NCI-H2171 (cell line): ENCODE measurements at regions not wholly inside any gene's neighbourhood (a gene's known extent, or its start where the extent isn't known, plus 50 kb on each side); places are given as distances from the start of the nearest gene placed in this dataset.

Source experiments
- DNase-seq: peaks from one replicate; lab custom pipeline; 2025; lab: John Stamatoyannopoulos, UW

DNA sequence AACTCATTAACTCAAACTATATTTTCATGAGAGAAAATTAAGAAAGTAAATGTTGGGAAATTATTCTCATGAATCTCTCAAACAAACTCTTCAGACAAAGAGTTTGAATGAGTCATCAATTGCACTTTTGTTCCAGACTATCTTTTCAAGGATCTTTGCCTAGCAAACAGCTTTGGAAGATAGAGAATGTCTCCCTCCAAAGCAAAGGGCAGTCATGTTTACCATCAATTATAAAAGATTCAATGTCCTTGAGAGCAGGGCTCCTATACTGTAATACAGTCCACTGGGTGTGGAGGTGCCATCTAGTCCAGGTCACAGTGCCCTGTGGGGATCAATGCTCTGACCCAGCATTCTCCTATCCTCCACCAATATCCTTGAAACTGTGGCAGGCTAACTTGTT is 1429.3 kb downstream of the EFNA5 start:
- DNase-seq = no peak

DNA sequence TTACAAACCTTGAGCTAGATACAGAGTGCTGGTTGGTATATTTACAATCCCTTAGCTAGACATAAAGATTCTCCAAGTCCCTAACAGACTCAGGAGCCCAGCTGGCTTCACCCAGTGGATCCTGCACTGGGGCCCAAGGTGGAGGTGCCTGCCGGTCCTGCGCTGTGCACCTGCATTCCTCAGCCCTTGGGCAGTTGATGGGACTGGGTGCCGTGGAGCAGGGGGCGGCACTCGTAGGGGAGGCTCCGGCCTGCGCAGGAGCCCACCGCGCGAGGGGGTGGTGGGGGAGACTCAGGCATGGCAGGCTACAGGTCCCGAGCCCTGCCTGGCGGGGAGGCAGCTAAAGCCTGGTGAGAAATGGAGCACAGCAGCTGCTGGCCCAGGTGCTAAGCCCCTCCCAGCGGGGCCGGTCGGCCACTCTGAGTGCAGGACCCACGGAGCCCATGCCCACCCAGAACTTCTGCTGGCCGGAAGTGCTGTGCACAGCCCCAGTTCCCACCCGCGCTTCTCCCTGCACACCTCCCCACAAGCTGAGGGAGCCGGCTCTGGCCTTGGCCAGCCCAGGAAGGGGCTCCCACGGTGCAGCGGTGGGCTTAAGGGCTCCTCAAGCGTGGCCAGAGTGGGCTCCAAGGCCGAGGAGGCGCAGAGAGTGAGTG is 1464.7 kb downstream of the EFNA5 start:
- no peak for DNase-seq

DNA sequence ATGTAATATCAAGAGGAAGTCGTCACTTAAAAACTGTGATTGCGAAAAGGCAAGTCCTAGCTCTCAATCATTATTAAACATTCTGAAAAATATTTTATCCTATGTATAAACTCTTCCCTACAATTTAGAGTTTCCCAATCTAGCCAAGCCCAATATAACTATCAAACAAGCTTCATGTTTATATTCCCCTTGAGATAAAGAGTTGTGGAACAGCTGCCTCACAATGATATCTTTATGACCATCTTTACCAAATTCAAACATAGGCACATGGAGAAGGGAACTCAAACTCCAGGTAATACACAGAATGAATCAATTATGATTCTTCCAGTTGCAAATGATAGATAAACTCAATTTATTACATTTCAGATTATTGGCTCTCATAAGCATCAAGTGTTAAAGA is 1468.7 kb downstream of the EFNA5 start:
- no peak for DNase-seq

DNA sequence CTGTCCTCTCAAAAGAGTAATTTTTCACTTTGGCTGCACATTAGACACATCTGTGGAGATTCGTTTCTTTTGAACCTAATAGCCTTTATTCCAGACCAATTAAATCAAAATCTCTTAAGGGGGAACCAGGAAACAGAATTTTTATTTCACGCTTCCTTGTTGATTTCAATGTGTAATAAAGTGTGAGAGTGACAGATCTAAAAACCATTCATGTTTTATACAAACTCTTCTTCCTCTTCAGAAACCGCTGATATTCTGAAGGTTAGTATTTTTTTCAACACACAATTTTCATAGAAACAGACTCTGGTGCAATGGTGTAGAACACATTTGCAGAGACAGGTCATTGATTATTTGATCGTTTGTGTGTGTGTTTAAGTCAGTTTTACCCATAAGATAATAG is 1469.8 kb downstream of the EFNA5 start:
- DNase-seq = no peak

DNA sequence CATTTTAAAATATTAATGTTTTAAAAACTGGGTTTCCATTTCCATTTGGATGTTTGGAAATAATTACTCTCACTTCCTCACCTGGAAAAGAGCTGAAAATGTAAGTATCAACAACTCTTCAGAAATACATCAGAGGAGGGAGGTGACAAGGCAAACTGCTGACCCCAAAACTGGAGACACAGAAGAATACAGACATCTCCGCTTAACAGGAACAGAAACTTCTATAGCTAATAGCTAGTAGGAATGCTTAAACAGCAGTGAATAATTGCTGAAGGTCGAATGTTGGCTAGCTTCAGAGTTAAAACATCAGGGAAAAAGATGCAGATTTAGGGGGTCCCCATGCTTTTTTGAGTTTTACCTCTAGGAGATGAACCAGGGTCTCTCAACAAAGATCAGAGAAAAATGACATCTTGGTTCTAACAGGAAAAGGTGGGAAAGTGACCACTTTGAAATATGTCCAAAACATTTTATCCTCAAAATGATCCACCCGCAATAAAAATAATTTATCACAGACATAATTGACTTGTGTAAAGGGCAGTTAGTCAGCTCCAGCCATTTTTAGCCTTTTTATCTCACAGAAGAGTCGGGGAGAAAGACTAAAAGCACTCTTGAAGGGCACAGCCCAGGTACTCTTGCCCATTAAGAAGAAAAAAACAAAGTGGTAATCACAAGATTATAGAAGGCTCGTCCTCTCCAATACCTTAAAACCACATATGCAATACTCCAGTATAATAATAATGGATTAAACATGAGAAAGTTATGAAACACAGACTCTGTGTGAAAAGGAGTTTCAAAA is 1474.9 kb downstream of the EFNA5 start:
- DNase-seq = no peak

DNA sequence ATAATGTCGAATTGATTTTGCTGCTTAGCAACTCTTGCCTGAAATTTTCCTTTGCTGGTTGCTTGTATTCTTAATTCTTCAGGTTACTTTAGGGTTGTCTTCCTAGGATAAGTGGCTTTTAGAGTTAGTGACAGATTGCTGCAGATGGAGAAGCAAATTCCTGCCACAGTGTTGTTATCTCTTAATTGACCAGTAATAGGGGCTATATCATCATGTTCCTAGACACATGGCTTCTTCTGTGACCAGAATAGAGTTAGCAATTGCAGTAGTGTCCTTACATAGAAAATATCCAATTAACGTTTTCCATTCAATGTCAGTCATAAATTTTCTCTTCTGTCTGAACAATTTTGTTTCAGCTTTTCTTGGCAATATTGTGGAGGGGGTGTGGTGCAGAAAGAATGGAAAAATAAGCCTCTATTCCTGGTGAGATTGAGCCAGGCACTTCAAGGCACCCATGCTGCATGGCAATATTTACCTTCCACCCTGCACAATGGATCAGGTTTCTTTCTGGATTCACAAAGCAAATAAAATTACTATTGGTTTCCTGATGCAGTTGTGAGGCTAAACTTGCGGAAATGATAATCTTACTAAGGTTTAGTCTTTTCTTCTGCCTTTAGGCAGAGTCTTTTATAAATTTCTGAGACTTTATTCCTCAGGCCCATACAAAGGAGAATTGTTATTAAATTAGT is 1481.5 kb downstream of the EFNA5 start:
- peak; percentile 21 for DNase-seq

DNA sequence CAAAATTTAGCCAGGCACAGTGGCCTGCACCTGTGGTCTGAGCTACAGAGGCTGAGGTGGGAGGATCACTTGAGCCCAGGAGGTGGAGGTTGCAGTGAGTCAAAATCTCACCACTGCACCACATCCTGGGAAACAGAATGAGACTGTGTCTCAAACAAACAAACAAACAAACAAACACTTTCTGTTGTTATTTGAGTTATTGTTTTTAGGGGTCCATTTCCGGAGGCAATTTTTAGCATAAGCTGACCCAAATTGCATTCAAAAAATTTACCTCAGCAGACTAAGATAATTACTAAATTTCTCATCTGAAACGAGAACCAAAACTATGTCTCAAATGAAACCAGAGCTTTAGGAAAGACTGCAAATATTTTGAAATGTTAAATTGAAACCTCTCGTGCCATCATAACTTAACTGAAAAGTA is 1485.1 kb downstream of the EFNA5 start:
- DNase-seq = no peak

DNA sequence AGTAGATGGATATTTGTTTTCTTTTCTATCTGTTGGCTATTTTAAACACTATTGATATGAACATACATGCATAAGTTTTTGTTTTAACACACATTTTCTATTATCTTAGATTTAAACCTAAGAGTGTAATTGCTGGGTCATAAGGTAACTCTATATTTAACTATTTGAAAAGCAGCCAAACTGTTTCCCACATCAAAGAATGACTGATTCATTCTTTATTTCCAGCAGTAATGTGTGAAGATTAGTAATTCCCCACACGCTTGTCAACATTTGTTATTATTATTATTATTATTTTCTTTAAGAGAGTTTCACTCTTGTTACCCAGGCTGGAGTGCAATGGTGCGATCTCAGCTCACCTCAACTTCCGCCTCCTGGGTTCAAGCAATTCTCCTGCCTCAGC is 1495.8 kb downstream of the EFNA5 start:
- no peak for DNase-seq

DNA sequence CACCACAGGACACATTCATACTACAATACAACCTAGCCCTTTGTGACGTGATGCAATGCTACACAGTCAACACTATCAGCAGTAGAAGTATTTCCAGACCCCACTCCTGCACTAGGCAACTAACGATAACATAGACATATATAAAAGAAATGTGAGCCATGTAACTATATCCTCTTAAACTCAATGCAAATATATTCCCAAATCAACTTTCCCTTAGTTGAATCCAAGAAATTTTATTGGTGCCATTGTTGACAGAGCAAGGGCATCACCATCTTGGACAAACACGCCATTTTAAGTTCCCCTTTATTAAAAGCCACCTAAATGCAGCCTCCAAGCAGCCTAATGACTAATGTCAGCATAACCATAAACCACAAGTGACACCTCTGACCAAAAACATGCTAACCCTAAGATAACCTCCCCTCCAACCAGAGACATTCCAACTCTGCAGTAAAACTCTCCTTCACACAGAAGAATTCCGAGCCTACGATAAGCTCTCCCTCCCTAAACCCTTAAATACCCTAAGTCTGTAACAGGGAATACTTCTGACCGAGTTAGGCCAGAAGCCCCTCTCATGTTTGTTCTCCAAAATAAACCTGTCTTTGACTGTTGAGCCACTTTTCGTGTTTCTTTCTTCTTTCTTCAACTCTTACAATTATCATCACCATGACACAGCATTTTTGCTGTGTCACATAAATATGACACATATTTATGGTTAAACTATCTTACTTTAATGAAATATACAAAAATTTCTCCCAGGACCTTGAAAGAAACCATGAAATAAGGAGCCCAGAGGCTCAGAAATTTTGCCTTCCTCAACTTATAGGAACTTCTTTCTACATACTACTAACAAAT is 1497.8 kb downstream of the EFNA5 start:
- DNase-seq = no peak

DNA sequence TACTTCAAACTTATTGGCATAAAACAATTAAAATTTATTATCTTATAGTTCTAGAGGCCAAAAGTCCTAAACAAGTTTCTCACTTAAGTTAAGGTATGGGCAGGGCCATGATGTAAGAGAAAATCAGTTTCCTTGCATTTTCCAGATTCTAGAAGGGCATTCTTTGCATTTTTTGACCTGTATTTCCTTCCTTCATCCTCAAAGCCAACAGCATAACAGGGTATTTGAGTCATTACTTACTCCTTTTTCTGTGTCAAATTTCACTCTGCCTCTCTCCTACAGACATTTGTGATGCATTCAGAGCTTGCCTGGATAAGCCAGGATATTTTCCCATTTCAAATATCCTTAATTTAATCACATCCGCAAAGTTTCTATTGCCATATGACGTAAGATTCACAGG is 1499.0 kb downstream of the EFNA5 start:
- no peak for DNase-seq

DNA sequence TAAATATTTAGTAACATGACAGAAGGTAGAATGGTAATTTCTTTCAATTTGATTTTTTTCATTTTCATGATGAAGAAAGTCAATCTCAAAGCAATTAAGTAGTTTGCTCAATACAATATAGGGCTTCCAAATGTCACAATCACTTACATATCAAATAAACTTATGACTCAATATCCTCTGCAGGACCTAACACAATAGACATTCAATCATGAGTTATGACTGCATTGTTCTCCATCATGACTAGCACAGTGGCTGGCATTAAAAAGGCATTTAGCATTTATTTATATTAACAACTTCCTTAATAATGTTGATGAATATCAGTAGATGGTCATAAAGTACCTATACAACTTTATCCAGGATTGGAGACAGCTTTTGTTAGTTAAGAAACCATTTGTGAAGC is 1499.6 kb downstream of the EFNA5 start:
- DNase-seq = no peak

DNA sequence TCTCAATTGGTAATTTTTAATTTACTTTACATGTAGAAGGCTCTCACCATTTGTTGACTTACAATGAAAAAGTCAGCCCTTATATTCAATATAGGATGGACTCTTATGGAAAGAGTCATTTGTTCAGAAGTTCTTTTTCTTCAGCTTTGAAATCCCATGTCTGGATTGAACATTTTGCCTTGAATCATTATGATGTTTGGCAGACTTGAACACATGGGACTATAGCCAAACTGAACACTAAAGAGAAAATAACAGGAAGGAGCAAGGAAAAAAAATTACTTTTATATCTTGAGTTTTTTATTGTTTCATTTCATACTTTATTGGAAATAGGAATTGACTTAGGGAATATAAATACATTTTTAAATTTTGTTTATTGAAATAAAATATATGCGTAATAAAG is 1503.0 kb downstream of the EFNA5 start:
- no peak for DNase-seq

DNA sequence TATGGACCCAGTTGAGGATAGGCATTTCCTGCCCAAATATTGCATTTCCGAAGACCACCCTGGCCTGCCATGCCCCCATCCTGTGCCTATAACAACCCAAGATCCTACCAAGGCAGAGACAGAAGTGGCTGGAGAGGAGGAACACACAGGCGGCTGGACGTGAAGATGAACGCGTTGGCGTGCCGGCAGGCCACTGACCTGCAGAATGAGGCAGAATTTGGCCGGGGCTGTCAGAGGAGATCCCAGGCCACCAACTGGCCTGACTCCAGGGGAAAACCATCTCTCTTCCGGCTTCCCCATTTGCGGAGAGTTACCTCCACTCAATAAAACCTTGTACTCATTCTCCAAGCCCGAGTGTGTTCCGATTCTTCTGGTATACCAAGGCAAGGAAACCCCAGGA is 1507.5 kb downstream of the EFNA5 start:
- DNase-seq = no peak

DNA sequence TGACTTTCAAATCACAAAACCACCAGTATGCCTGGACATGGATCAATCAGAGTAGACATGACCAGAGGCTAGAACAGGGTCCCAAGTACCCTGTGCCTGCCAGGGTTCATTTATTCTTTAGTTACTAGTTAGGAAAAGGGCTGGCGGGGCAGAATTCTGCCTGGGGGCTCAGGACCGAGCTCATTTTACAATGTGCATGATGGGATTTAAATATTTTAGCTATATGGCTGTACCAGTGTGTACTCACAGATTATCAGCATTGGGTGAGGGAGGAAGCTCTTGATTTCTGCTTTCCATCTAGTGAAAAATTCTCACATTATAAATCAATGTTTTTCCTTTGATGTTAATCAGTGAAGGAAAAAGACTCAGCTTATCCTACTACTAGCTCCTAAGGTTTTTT is 1511.1 kb downstream of the EFNA5 start:
- no peak for DNase-seq

DNA sequence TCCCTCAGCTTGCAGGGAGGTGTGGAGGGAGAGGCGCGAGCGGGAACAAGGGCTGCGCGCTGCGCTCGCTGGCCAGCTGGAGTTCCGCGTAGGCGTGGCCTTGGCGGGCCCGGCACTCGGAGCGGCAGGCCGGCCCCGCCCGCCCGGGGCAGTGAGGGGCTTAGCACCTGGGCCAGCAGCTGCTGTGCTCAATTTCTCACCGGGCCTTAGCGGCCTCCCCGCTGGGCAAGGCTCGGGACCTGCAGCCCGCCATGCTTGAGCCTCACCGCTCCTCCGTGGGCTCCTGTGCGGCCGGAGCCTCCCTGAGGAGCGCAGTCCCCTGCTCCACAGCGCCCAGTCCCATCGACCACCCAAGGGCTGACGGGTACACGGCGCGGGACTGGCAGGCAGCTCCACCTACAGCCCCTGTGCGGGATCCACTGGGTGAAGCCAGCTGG is 1516.4 kb downstream of the EFNA5 start:
- DNase-seq = no peak

DNA sequence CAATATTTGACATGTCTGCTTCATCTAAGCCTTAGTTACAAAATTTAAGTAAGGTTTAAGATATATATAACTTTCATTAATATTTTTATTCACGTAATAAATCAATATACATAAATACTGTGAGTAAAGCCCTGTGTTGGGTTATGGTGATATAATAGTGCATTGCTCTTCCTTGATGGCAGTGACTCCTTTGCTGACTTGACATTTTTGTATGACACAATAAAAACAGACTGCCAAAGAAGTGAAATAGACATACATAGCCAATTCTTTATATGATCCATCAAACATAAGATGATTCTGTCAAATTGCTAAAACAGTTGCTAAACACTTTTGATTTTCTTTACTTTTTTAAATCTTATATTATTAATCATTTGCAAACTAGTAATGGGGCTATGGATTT is 1518.2 kb downstream of the EFNA5 start:
- no peak for DNase-seq

DNA sequence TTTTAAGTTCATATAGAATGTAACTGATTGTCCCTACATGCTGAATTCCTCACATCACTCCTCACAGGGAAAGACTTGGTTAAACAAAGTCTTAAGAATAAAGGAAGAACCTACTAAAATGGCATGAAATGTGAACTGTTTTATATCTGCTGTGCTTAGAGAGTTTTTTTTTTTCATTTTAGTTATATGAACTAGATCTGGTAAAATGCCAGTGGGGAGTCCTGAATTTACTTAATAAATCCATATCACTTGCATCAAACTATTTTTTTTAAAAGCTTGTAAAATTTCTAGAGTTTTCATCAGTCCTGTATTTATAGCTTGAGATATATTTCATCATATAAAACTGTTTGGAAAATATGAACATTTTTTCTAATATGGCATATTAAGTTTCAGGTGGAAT is 1528.6 kb downstream of the EFNA5 start:
- DNase-seq = no peak

DNA sequence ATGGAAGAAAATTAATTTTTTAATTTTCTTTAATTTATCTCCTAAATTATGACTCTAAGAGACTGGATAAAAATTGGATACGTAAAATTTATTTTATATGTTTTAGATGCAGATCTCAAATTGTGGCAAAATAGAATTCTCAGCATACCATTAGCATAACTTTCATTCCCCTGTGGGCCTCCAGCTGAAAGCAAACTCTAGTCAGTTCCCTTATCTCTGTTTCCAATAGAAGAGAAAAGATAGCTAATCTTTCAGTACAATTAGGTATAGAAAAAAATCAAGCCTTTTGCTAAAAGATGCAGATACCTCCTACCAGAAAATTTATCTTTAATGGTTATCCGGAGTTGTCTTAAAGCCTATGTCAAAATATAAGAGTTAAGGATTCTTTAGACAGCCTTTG is 1530.6 kb downstream of the EFNA5 start:
- DNase-seq = no peak

DNA sequence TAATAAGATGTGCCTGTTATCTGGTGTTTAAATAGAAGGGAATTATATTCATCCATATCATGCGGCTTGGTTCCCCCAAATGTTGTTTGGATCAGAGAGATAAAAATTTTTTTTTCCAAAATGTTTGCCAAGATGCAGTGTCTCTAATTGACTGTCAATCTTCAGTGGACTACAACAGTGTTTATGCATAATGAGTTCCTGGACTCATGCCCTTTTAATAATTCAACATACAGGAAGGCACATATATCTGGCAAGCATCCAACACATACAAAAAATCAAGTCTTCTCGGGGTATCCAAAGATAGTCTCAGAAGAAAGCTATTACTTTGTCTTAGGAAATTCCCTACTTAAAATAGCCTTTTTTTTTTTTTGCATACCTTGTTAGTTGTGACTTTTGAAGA is 1534.7 kb downstream of the EFNA5 start:
- DNase-seq = no peak

DNA sequence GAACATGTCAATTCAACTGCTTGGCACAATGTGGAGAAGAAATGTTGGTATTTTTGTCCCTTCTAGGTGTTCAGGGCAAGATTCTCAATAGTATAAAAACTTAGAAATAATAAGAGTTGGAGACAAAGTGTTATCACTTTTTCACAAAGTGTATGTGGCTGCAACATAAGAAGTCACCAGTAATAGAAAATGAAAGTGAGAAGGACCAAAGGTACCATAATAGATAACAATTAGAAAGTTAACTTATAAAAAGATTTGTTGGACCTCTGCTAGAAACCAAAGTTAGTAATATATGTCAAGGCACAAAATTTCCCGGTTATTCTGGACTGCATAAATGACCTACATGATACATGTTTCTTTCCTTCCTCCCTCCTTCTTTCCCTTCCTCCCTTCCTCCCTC is 1535.3 kb downstream of the EFNA5 start:
- DNase-seq = no peak

DNA sequence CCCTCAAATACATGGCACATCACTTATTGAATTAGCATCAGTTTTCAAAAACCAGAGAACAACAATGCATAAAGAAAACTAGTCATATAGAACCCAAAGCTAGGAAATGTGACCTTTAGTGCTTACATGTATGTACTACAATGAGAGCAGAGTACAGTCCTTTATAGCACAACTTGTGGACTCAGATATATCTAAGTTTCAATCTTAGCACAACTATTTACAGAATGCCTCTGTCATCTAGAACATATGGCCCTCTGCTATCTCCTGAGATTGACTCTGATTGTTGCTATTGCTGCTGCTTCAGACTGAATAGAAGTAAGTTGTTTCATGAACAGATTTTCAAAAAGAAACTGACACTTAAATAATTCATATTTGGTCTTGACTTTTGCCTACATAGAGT is 1536.2 kb downstream of the EFNA5 start:
- no peak for DNase-seq

DNA sequence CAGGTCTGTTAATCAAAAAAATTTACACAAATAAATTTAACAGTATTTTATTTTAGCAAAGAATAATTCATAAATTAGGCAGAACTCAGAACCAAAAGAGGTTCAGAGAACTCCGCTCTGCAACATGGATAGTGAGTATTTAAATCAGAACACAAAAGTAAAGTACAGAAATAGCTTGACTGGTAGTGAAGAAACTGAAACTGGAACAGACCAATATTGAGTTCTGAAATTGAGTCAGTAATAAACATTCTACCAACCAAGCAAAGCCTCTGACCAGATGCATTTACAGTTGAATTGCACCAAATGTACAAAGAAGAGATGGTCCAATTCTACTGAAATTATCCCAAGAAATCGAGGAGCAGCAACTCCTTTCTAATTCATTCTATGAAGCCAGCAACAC is 1542.8 kb downstream of the EFNA5 start:
- no peak for DNase-seq
